Activated CD8-positive, alpha-beta memory T cell treated with anti-CD3 and anti-CD28 coated beads for 4 hours (primary cell): ENCODE measurements at regions not wholly inside any gene's neighbourhood (a gene's known extent, or its start where the extent isn't known, plus 50 kb on each side); places are given as distances from the start of the nearest gene placed in this dataset.

Source experiments
- DNase-seq, 2 donors: peaks; one replicate each; pipeline ENCODE4 v3.0.0-alpha.2; 2020; ENCODE audit warnings: low read depth in 2 of 2

DNA sequence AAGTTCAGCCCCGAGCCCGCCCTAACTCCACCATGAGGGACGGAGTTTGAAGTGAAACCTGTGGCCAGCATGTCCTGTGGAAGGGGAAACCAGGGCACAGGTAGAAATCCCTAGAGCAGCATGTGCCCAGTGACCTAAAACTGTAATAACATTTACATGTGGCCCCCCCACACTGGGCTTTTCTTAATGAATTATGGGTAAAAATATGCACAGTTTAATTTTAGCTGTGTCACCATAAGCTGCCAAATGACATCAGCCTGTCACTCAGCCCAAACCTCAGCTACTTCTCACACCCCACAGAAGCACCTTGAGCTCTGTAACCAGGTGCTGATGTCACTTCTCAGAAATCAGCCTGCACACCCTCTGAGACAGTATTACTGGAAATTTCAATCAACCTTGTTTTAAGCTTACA lies 50.0 kb upstream of the SLC19A1 start:
- peak in 1 of 2 donors; percentile 75 for DNase-seq

DNA sequence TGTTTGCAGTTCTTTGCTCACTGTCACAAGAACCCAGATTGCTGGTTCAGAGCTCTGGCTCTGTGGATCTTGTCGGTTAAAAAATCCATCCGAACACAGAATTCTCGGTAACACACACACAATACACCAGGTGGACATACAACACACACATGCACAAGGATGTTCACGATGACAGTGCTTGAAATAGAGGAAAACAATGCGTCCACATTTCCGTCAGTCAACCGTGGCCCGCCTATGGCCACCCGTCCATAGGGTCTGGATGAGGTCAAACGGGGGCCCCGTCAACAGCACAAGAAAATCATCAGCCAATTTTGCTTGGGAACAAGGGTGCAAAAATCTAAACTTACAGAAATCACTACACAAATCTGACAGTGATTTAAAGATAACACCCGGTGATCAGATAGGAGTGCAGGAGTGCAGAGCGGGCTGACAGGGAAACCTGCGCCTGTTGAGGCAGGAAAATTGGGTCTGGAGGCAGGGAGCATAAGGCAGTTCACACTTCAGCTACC lies 50.4 kb upstream of the SLC19A1 start:
- DNase-seq = no peak

- no peak for DNase-seq
Observed at GRCh38 chr21:45593162-45594022, 50.1 kb upstream of the PCBP3 start.
